Gastrocnemius medialis (tissue), 4 donors: ENCODE measurements at regions not wholly inside any gene's neighbourhood (a gene's known extent, or its start where the extent isn't known, plus 50 kb on each side); places are given as distances from the start of the nearest gene placed in this dataset.

ENCODE experiments used
- POLR2A ChIP-seq, 2 donors: fragments of 450-650 bp; IDR thresholded peaks; one replicate each; pipeline ENCODE4 v1.6.1; 2017; ENCODE audit warnings: antibody characterized with exemption in 2 of 2, mild to moderate bottlenecking in 2 of 2, moderate library complexity in 2 of 2
- TF ChIP-seq, protein P1 (sequence below), 5 experiments: fragments of 450-650 bp in 3 of 5; fragments of 200-600 bp in 2 of 5; sonication (generic) in 2 of 5; IDR thresholded peaks in 4 of 5; conservative IDR thresholded peaks in 1 of 5; 1 replicate in 4 of 5; 2 replicates in 1 of 5; pipeline ENCODE4 v1.5.1; 2016 to 2019; ENCODE audit warnings: antibody characterized with exemption in 5 of 5, mild to moderate bottlenecking in 3 of 5, moderate library complexity in 3 of 5

DNA sequence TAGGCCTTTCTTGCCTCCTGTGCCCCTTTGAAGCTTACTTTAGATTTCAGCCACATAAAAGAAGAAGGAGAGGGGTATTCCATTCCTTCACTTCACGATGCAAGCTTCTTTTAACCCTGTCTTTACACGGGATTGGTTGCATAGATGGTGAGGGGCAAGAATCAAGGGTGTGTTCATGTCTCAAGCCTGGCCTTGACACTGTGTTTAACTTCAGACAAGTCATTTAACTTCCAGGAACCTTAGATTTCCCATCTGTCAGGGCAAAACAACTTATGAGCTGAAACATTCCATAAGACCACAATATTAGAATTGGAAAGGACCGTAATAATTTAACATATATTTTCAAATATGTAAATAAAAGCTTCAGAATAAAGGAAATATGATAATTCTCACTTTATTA lies 344.5 kb downstream of the MFSD1 start:
- TF ChIP-seq, protein P1, sequence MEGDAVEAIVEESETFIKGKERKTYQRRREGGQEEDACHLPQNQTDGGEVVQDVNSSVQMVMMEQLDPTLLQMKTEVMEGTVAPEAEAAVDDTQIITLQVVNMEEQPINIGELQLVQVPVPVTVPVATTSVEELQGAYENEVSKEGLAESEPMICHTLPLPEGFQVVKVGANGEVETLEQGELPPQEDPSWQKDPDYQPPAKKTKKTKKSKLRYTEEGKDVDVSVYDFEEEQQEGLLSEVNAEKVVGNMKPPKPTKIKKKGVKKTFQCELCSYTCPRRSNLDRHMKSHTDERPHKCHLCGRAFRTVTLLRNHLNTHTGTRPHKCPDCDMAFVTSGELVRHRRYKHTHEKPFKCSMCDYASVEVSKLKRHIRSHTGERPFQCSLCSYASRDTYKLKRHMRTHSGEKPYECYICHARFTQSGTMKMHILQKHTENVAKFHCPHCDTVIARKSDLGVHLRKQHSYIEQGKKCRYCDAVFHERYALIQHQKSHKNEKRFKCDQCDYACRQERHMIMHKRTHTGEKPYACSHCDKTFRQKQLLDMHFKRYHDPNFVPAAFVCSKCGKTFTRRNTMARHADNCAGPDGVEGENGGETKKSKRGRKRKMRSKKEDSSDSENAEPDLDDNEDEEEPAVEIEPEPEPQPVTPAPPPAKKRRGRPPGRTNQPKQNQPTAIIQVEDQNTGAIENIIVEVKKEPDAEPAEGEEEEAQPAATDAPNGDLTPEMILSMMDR (IDR thresholded peaks at IDR 0.05 in 4 of 5, conservative IDR thresholded peaks at IDR 0.05 in 1 of 5) = no peak
- no peak for TF ChIP-seq POLR2A (IDR thresholded peaks at IDR 0.05)
